C4-2B (cell line): ENCODE measurements at regions not wholly inside any gene's neighbourhood (a gene's known extent, or its start where the extent isn't known, plus 50 kb on each side); places are given as distances from the start of the nearest gene placed in this dataset.

ENCODE experiments used
- H3K27ac ChIP-seq: fragments of 450-650 bp; 2 replicates; pipeline ENCODE4 v1.5.1; 2017
- CTCF ChIP-seq: fragments of 450-650 bp; conservative IDR thresholded peaks from 2 replicates; pipeline ENCODE4 v1.5.1; 2017; ENCODE audit warnings: mild to moderate bottlenecking
- ZFX ChIP-seq: fragments of 450-650 bp; IDR thresholded peaks from 2 replicates; pipeline ENCODE4 v1.6.1; 2017

GRCh38 chr12:30218073-30218472 is 434.3 kb upstream of the TMTC1 start:
- H3K27ac ChIP-seq = no peak overlapping the region
- TF ChIP-seq CTCF = no peak
- TF ChIP-seq ZFX = no peak

GRCh38 chr12:30213166-30213565 is 429.4 kb upstream of the TMTC1 start:
- no peak overlapping the region for H3K27ac ChIP-seq
- TF ChIP-seq CTCF (no peak), ZFX (no peak)

GRCh38 chr12:30211743-30212142 is 428.0 kb upstream of the TMTC1 start:
- no peak overlapping the region for H3K27ac ChIP-seq
- no peak for TF ChIP-seq CTCF
- no peak for TF ChIP-seq ZFX

- TF ChIP-seq CTCF (no peak), ZFX (no peak)
- H3K27ac ChIP-seq = no peak overlapping the region
These were observed 420.2 kb upstream of the TMTC1 start for GRCh38 chr12:30203981-30204380.

GRCh38 chr12:30202521-30203254 is 418.9 kb upstream of the TMTC1 start:
- TF ChIP-seq ZFX = no peak
- TF ChIP-seq CTCF = no peak
- no peak overlapping the region for H3K27ac ChIP-seq

- TF ChIP-seq CTCF (no peak), ZFX (no peak)
- no peak overlapping the region for H3K27ac ChIP-seq
These were observed 417.8 kb upstream of the TMTC1 start for GRCh38 chr12:30201301-30202160.

GRCh38 chr12:30200864-30201263 is 417.1 kb upstream of the TMTC1 start:
- no peak overlapping the region for H3K27ac ChIP-seq
- TF ChIP-seq ZFX (no peak), CTCF (no peak)
